CD4-positive, alpha-beta T cell treated with Interleukin-17A for 4 hours (primary cell): ENCODE measurements at regions not wholly inside any gene's neighbourhood (a gene's known extent, or its start where the extent isn't known, plus 50 kb on each side); places are given as distances from the start of the nearest gene placed in this dataset.

Experiments used
- DNase-seq: peaks from one replicate; pipeline ENCODE4 v3.0.0-alpha.2; 2020; ENCODE audit warnings: mixed read lengths

DNA sequence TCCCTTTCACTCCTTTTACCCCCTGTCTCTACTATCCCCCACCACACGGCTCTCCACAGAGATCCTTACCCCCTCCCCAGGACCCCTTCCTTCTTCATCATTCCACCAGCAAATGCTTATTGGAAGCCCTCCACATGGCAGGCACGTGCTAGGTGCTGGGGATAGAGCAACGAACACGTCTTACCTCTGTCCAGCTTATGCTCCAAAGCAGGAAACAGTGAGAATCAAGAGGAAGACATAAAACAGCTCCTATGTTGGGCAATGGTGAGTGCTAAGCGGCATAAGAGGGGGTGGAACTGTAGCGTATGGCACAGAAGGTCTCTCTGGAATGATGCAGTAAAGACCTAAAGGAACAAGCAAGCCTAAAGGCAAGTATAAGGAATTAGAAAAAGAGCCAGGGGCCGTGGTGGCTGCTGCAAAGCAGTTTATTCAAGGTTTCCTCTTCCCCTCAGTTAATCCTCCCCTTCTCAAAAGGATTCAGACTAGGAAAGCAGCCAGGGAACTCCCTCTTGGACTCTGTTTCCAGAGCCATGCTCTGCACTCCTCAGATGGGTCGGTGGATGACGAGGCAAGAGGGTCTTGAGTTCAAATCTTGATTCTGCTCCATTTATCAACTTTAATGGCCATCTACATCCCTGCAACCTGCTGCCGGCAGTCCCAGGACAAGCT, 289.4 kb downstream of the FOXO1 start:
- DNase-seq: no peak

DNA sequence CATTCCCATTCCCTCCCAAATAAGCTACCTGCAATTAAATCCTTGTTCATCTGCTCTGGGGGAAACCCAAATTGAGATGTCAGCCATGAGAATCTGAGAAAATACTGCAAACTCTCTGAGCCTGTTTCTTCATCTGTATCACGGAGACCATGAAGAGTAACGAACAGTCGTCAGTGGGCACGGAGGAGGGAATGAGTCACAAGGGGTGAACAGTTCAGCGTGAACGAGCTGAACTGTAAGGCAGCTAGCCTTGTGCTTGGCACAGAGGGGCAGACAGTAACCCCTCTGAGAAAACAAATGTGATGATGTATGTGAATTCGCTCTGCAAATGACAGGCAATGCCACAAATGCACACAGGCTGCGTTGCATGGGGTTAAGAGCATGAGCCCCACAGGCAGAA, 288.7 kb downstream of the FOXO1 start:
- peak; percentile 11 for DNase-seq

DNA sequence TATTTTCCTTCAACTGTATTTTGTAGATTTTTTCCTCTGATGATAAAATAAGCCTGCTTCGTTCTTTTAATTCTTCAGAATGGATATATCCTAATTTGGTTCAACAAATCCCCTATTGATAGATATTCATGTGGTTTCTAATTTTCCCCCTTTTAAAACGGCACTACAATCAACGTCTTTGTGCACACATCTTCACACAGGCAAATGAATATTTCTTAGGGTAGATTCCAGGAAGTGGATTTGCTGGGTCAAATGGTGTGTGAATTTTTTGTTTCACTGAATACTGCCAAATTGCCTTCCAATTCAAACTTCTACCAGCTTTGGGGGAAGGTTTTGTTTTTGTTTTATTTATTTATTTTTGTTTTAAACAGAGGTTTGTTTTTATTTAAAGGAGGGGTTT, 287.2 kb downstream of the FOXO1 start:
- DNase-seq: no peak

DNA sequence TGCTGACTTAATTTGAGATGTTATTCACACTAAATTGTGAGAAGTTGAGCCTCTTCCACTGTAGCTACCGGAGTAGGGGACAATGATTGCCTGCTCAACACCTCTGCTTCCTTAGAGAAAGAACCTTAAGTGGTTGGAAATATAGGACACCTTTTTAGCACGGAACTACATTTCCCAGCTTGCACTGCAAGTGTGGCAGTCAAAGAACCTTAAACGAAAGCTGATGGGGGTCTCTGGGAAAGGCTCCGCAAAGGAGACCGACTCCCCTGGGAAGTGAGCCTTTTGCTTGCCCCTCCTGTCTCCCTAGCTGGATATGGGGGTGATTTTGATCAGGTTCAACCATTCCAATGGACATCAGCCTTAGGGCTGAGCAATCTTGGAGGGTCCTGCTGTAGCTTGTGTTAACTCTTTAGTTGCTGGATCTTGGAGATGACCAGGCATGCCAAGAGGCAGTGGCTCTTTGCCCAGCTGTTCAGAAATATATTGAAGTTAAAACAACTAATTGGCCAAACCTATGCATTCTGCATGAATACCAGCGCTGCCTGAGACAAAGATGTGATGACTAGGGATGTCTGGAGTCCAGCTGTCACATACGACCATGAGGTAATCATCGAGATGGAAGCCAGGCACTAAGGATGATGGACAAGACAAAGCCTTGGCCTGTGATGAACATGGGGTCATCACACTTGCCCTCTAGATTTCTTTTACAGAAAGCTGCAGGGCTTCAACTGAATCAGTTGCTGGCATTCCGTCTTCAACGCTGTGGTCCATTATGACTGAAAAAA, 286.5 kb downstream of the FOXO1 start:
- no peak for DNase-seq

DNA sequence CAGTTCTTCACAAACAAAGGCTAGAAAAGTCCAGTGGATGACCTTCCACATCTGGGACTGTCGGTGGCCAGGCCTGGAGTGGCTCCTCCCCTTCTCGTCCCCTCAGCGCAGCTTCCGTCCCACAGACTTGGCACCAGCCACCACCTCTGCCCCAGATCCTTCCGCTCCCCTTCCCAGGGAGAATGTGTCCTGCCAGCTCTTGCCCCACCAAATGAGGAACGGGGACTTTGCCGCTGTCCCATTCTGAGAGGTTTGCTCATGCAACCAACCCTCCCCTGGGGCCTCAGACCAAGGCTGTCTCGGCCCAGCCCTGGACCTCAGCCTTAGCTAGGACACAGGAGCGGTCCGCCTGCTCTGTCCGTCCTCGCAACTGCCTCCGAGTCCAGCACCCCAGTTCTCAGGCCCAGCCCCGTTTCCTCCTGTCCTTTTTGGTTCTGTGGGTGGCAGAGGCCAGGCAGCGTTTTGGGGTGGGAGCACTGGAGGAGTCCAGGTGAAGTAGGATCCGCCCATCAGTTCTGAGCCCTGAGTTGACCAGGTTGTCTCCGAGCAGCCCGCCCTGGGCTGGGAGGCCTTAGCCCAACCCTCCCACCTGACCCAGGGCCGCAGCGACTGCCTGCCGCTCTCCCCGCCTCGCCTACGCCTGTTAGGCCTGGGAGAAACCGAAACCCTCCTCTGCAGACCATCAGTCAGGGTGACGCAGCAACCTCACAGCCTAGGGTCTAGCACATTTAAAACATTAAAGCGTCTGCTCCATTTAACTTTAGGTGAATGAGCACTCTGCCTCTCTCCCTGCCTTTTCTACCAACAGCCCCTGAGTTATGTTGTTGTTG, 284.3 kb downstream of the FOXO1 start:
- DNase-seq: no peak

DNA sequence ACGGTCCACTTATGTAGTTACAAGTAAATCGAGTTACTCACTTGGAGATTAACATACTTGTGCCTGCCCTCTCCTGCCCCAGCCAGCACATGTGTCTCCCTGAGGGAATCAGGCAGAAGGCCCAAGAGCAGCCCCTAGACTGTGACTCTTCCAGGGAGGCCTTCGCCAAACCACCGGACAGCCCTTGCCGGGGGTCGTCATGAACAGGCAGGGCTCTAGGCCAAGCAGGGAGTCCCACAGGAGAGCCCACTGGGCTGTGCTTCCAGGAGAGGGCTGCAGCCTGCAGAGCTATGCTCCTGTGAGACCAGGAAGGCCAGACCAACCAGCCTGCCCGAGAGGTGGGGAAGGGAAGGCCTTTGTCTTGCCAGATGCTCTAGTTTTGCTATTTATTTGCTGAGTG, 283.3 kb downstream of the FOXO1 start:
- no peak for DNase-seq

DNA sequence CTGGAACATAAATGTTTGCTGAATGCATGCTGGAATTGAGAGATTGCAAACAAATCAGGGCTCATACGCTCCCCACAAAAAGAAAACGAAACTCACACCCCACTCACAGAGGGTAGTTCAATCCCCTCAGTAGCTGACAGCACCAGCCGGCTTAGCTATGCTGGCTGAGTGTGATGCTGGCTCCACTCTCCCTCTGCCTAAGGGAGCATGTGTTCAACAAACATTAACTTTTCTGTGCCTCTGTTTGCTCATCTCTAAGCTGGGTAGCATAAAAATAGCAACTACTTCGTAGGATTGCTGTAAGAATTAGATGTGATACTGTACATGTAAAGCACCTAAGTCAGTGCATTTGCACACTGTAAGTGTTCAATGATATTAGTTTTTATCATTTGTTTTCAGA, 282.6 kb downstream of the FOXO1 start:
- no peak for DNase-seq

DNA sequence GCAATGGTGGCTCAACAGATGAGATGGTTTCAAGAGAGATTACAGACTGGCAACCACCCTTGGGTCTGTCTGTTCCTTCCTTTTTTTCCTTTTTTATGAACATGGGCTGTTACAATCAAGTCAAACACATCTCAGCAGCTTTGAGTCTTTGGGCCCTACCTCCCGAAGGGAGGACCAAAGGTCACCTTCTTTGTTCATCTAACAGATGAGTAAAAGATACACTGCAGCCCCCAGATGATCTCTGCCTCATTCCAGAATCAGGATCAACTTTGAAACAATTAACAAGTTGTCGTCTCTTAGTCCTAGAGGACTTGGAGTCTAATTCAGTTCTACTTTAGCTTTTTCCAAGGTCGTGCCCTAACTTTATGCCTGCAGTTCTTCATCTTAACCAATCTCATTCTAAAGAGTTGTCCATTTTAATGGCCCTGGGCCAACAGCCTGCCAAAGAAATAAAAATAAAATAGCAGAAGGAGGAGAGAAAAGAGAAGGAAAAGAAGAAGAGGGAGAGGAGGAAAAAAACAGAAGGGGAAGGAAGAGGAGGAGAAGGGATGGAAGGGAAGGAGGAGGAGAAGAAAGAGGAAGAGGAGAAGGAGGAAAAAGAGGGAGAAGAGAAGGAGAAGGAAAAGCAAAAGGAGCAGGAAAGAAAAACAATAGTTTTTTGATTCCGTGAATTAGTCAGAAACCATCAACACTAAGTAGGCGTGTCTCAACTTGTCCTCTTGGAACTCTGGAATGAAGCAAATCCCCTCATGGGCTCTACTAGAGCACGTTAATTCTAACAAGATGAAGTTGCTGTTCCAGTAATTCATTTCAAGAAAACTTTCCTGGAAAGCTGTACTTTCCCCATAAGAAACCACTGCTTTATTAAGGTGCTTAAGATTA, 281.2 kb downstream of the FOXO1 start:
- no peak for DNase-seq

DNA sequence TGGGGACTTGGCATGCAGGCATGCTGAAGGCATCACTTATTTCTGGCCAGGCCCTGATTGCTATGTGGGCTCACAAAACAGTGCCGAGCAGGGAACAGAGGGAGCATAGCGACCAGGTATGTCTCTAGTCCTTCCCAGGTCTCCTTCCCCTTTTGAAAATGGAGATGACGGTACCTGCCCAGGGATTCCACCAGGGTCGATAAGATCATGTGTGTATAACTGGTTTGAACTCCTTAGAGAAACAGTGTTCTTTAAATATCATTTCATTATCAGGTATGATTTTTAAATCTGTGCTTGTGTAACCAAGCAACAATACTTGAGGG, 280.6 kb downstream of the FOXO1 start:
- no peak for DNase-seq

DNA sequence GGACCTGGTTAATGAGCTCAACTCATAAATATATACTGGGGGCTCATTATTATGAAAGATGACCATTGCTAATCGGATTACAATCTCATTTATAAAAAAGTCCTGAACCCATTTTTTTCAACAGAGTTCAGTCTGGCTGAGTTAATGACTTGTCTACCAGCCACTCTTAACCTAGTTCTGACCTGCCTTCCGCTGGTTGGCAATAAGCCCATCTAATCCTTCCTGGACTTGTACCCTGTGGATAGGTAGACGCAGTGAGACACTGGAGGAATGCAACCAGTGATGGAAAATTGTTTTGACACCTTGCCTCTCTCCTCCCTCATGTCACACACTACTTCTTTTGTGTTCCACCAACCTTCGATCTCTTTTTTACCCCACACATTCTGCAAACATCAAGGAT, 279.9 kb downstream of the FOXO1 start:
- no peak for DNase-seq

DNA sequence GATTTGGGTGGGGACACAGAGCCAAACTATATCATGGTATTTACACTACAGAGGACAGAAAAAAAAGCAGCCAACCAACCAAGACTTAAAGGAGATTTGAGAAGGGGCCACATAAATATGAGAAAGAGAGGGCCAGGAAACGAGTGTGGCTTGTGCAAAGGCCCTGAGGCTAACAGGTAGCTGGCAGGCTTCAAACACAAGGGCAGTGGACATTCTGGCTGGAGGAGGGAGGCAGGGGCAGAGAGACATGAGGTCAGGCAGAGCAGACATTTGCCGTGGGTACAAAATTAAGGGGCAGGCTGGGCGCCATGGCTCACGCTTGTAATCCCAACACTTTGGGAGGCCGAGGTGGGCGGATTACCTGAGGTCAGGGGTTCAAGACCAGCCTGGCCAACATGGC, 278.7 kb downstream of the FOXO1 start:
- no peak for DNase-seq

DNA sequence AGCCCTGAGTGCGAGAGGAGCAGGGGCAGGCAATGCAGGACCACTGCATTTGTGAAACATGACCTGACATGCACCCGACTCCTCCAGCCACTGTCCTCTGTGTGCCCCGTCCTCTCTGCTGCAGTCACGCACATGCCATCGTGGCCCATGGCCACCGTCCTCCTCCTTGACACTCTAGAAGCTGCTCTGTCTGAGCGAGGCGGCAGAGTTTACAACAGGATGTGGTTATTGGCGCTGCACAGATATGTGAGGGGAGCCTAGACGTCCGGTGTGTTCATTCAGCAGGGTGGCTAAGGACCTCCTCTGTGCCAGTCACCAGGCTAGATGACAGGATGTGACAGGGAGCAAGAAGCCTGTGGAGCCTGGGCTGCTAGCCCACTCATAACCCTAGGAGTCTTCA, 277.8 kb downstream of the FOXO1 start:
- peak; percentile 86 for DNase-seq

DNA sequence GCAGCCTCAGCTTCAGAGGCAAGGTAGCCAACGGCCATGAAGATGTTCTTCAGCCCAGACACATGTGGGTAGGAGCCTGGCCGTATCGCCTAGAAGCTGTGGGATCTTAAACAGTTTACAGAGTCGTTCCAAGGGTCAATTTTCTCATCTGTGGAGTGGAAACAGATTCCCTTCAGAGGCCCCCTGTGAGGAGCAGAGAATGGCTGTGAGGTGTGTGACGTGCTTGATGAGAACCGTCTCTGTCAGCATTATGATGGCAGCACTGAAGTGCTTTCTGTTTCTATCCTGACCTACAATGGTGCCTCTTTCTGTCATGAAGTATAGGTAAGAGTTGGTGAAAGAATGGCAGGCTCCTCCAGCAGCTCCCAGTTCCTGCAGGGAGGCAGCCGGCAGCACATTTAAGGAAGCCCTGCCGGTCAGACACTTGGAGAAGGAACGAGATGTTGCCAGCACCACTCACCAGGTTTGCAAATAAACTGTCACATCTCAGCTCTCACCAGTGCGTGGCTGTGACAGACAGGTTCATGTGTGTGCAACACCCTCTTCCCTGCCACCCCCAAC, 277.3 kb downstream of the FOXO1 start:
- peak; percentile 54 for DNase-seq

DNA sequence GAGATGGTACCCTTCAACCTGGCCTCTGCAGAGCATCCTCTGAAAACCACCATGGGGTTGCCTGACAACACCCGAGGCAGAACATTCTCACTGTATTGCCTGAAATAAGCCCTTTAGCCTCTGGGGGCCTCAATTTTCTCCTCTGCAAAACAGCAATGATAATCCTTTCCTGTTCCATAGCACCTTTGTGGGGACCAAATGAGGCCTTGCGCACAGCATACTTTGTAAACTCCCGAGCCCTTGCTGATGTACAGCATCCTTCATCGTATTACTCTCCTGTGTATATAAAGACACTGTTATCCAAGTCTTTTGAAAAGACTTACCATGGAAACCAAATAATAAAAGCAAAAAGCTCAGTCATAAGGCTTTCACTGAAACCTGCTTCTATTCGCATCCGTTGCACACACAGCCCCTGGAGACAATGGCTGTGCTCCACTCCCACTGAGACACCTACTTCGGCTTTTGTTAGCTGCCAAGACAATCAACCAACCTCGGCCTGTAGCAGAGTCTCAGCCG, 276.0 kb downstream of the FOXO1 start:
- no peak for DNase-seq

DNA sequence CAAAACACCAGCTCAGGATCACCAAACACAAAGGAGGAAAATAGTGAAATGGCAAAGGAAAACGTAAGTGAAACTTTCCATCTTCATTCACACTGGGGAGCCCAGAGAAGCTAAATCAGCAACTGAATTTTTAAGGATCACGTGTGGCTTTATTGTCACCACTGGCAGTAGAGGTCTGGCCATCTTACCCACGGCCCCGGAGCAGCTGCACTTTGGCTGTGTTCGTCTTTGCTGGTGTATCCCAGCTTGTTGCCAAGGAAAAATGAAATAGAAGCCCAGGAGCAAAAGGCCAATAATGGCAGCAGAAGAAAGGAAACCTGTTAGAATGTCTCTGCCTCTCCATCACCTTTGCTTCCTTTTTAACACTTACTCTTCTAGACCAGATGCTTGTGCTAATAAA, 274.7 kb downstream of the FOXO1 start:
- DNase-seq: no peak

DNA sequence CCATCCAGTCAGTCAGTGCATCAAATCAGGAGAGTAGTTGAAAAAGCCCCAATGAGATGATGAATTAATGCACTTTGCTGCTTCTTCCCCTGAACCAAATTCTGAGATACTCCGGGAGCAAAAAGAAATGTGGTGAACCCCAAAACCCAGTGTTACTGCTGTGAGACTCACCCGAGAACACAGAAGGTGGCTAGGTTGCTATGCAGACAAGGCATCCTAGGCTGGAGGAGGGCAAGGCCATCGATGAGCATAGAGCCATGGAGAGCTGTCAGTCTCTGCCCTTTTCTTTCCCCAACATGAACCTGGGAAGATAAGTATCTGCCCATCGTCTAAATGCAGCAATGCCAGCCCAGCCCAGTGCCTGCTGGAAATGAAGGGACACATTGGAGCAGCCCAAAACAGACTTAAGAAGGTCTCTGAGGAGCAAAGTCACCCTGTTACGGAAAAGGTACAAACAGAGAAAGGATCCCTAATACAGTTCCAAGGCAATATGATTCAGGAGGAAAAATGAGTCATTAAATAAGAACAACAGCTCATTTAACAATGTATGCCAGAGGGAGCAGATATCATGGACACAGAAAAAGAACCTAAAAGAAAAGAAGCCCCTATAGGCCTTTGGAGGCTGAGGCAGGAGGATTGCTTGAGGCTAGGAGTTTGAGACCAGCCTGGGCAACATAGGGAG, 272.0 kb downstream of the FOXO1 start:
- DNase-seq: no peak

DNA sequence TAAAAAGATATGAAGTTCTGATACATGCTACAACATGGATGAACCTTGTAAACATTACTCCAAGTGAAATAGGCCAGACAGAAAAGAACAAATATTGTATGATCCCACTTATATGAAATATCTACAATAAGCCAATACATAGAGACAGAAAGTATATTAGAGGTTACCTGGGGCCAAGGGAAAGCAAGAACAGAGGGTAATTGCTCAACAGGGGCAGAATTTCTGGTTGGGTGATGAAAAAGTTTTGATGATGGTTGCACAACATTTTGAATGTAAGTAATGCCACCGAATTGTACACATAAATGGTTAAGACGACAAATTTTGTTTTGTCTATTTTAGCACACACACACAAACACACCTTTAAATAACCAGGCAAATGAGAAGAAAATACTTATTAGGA, 268.4 kb downstream of the FOXO1 start:
- DNase-seq: no peak

DNA sequence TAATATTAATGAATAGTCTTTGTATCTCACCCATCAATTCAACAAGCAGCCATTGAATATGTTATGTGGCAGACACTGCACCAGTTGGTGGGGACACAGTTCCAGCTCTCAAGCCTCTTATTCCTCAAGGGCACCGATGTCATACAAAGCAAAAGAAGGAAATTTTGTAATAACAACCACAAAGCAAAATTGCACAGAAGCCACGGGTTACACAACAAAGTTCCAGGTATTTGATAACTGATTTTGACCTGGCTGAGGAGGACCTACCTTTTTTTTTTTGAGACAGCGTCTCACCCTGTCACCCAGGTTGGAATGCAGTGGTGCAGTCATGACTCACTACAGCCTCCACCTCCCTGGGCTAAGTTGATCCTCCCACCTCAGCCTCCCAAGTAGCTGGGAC, 266.7 kb downstream of the FOXO1 start:
- no peak for DNase-seq

DNA sequence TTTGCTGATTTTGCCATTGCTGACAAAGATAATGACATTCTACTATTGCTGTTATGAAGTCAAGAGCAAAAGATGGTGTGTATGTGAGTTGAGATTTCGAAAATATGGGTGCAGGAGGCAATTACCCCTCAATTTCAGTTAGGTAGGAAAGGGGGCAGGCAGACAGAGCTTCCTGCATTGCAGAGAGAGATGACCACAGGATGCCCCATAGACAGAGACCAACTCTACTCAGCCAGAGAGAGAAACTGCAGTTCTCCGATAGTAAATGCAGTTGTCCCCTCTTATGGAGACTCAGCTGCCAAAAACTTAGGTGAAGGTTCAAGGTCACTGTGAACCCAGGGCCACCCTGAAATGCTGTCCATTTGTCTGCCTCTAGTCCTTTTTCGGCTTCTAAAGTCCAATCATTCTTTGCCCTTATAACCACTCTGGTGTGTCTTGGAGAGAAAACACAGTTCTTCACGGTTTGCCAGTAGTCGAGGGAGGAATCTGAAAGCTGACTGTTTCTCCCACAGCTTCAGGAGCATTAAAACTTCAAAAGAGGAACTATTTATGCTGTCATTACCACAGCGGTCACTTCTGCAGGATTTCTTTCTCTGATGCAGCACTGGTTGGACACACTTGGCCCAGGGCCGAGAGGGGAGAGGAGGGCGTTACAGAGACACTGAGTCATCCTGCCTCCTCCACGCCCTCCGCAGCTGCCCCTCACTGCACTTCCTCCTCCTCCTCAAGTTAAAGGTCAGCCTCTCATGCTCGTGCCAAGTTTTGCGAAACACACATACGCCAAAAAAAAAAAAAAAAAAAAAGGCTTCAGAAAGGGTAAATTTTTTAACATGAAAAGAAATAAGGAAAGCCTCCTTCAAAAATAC, 264.3 kb downstream of the FOXO1 start:
- DNase-seq: peak; percentile 76

DNA sequence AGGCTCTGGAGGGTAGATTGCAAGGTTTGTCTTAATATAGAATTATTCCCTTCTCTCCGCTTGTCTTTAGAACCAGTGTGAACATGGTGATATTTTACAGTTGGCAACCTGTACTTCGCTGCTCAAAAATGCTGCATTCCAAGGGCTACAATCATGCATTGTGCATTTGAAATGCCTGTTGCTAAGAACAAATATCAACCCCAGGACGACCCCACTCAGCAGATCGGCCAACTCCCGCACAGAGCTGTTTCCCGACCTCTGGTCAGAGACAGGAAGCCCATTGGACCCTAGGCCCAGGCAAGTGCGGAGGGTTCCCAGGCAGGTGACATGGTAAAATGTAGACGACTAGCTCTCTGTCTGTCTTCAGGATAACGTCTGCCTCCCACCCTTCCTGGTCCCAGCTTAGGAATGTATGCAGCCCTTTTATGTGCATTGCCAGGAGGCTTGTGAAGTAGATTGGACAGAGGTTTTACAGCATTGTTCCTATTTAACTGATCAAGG, 263.5 kb downstream of the FOXO1 start:
- DNase-seq: no peak
